Activated naive CD8-positive, alpha-beta T cell treated with anti-CD3 and anti-CD28 coated beads, Interleukin-2, amount 10 ng/mL, durations not matched to agents 7 days and 5 days (primary cell): ENCODE measurements at regions not wholly inside any gene's neighbourhood (a gene's known extent, or its start where the extent isn't known, plus 50 kb on each side); places are given as distances from the start of the nearest gene placed in this dataset.
A peak's percentile ranks its signal among the peaks of the same experiment; 100 is the strongest.

Experiments
- ATAC-seq: fragments of 150-1000 bp; cut with Tn5 transposase; one replicate; pipeline ENCODE4 v1.10.0; 2021; ENCODE audit warnings: low read depth, moderate library complexity
- POLR2A ChIA-PET: fragments of 350-600 bp; sonication (Branson Sonifier 250); formaldehyde crosslinking; loops from one replicate; lab custom pipeline; 2021; ENCODE audit warnings: antibody characterized with exemption; lab: Charles Lee
- DNase-seq: peaks from one replicate; pipeline ENCODE4 v3.0.0; 2021
- H3K27ac Mint-ChIP-seq: one replicate; pipeline ENCODE4 v1.8.0; 2022; ENCODE audit warnings: mild to moderate bottlenecking, mixed read lengths
- H3K27me3 Mint-ChIP-seq: one replicate; pipeline ENCODE4 v1.8.0; 2022; ENCODE audit warnings: mild to moderate bottlenecking, moderate library complexity, mixed read lengths
- H3K36me3 Mint-ChIP-seq: one replicate; pipeline ENCODE4 v1.8.0; 2021; ENCODE audit warnings: mild to moderate bottlenecking, mixed read lengths
- H3K4me1 Mint-ChIP-seq: one replicate; pipeline ENCODE4 v1.8.0; 2021; ENCODE audit warnings: mixed read lengths
- H3K4me3 Mint-ChIP-seq: one replicate; pipeline ENCODE4 v1.8.0; 2022; ENCODE audit warnings: mild to moderate bottlenecking, moderate library complexity, mixed read lengths
- H3K9me3 Mint-ChIP-seq: one replicate; pipeline ENCODE4 v1.8.0; 2021; ENCODE audit warnings: mixed read lengths

DNA sequence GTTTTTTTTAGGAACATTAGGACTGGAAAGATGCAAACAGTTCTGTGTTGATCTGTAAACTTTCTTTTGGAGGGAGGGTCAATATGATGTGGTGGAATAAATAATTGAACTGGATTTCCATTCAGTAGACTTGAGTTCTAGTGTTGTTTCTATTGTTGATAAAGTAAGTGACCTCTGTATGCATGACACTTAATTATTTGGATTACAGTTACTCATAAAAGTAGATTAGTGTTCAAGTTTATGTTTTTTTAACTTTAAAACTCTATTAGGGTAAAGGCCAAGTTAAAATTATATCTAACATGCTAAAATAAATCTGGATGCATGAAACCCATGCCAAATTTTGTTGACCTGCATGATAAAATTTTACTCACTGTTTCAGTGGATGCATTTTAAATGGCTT lies 85.4 kb upstream of the NR3C2 start:
- ATAC-seq (no peak), DNase-seq (no peak)
- Mint-ChIP-seq H3K9me3 (peaks cover 5% of the 10 kb centered on the region), H3K27me3 (no peaks in the 10 kb centered on the region), H3K4me3 (no peak overlapping the region), H3K36me3 (no peaks in the 10 kb centered on the region), H3K27ac (no peak overlapping the region), H3K4me1 (no peaks in the 10 kb centered on the region)
- POLR2A ChIA-PET, result no interaction called here

DNA sequence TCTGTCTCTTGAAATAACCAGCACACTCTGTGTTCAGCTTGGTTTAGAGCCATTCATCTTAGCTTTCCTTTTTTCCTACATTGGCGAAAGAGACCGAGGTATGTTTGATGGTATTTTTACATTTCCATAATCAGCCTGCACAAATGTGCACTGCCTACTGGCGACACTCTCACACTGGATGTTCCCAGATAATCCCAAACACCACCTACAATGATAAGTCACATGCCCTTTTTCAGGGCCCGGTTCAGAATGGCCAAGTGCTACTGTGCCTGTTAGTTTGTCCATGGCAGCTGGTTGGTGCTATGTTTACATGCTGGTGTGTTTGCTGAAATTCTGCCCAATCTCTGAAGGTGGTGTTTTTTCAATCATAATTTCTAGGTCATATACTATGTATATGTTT lies 80.8 kb upstream of the NR3C2 start:
- DNase-seq, result no peak
- Mint-ChIP-seq H3K4me1 (no peaks in the 10 kb centered on the region), H3K27me3 (peaks cover 2% of the 10 kb centered on the region), H3K4me3 (no peak overlapping the region), H3K9me3 (peaks cover 8% of the 10 kb centered on the region), H3K27ac (no peak overlapping the region), H3K36me3 (no peaks in the 10 kb centered on the region)
- POLR2A ChIA-PET, result no interaction called here
- ATAC-seq, result no peak

DNA sequence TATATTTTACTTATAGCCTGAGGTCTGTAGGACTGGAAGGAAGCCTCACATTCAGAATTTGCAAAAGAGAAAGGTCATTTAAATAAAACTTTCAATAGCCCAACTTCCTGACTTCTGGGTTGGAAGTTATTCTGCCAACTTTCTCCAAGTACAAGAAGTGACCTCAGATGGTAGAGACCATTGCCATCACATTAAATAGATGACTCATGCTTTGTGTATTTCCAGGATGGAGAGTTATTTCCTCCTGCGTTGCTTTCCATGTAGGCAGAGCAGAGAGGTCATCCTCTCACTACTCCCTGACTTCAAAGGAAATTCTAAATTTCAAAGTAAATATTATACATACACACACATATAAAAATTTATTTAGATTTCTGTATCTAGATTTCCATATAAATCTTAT lies 73.0 kb upstream of the NR3C2 start:
- H3K4me3 Mint-ChIP-seq, result no peak overlapping the region
- H3K9me3 Mint-ChIP-seq, result peaks cover 8% of the 10 kb centered on the region
- POLR2A ChIA-PET, result no interaction called here
- H3K36me3 Mint-ChIP-seq, result no peaks in the 10 kb centered on the region
- H3K27me3 Mint-ChIP-seq, result peaks cover 2% of the 10 kb centered on the region
- no peaks in the 10 kb centered on the region for H3K4me1 Mint-ChIP-seq
- ATAC-seq, result no peak
- no peak overlapping the region for H3K27ac Mint-ChIP-seq
- DNase-seq, result no peak

DNA sequence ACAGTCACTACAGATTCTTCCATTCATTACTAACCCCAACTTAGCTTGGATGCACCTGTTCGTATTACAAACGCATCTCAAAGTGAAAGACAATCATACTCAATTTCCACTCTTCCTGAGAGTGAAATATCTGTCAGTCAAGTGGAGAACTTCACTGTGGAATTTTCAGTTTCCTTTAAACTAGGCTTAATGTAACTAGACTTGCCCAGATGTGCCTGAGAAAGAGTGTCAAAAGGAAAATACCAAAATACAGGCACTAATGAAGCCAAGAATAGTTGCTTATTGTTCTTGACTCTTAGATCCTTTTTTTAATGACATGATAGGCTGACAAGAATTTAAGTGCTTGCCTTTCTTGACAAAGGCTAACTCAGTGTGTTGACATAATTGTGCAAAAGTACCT lies 72.4 kb upstream of the NR3C2 start:
- no peak overlapping the region for H3K4me3 Mint-ChIP-seq
- H3K9me3 Mint-ChIP-seq, result peaks cover 5% of the 10 kb centered on the region

DNA sequence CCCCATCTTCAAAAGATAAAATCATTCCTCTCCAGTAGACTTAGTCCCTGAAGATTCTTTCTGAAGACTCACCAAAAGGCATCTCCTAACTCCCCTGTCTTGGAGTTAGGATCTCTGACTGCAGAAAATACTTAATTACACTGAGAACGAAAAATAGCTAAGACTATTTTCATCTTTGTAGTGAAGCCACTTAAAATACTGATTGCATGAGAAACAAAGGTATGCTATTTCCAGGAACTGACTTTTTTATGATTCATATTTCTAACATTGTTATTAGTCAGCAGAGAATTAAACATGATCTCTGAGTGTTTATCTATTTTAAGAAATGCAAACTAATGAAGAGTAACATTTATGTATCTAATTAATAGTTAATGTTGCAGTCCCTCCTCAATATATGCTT lies 71.8 kb upstream of the NR3C2 start:
- no peak for DNase-seq
- Mint-ChIP-seq H3K4me1 (no peaks in the 10 kb centered on the region), H3K36me3 (no peaks in the 10 kb centered on the region), H3K4me3 (no peak overlapping the region), H3K27me3 (no peaks in the 10 kb centered on the region), H3K9me3 (peaks cover 2% of the 10 kb centered on the region), H3K27ac (no peak overlapping the region)
- ATAC-seq, result no peak
- POLR2A ChIA-PET, result no interaction called here

More for the DNA sequence above, 72.4 kb upstream of the NR3C2 start:
- Mint-ChIP-seq H3K4me1 (no peaks in the 10 kb centered on the region), H3K27ac (no peak overlapping the region), H3K36me3 (no peaks in the 10 kb centered on the region), H3K27me3 (peaks cover 2% of the 10 kb centered on the region)
- no peak for ATAC-seq
- POLR2A ChIA-PET, result no interaction called here
- DNase-seq, result no peak

DNA sequence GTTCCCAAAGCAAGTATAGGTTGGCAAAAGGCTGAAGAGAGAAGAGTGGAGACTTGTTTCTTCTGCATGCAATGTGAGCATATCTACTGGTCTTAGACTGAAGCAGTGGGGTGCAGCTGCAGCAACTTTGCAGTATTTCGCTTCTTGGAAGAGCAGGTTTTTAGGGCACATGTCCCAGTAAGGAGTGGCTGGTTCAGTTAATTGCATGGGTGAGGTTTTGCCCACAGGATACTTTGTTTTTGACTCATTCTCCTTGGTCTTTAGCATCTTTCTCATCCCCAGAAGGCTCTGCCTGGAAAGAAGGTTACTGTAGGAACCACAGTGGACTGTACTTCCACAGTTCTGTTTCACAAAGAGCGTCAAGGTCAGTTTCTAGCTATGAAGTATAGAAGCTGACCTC lies 68.0 kb upstream of the NR3C2 start:
- peaks cover 1% of the 10 kb centered on the region for H3K4me1 Mint-ChIP-seq
- no peaks in the 10 kb centered on the region for H3K27me3 Mint-ChIP-seq
- no peak for DNase-seq
- POLR2A ChIA-PET, result no interaction called here
- H3K36me3 Mint-ChIP-seq, result no peaks in the 10 kb centered on the region
- H3K9me3 Mint-ChIP-seq, result peaks cover 6% of the 10 kb centered on the region
- H3K4me3 Mint-ChIP-seq, result no peak overlapping the region
- no peak for ATAC-seq
- H3K27ac Mint-ChIP-seq, result no peak overlapping the region

DNA sequence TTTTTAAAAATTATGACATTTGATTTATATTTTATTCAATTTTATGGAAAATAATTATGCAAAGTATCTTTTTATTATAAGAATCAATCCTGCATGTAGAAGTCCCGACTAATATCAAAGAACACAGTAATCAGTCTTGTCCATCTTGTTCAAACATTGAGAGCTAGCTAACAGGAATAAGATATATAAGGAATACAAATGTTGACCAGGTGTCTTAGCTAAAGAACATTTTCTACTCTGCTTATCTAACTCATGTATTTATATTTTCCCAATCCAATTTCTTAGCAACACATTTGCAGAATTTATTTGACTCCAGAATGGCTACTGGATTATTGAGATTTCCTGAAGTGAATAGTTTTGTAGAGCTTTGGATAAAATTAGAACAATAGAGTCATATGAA lies 61.5 kb upstream of the NR3C2 start:
- H3K4me3 Mint-ChIP-seq, result no peak overlapping the region
- no peaks in the 10 kb centered on the region for H3K27me3 Mint-ChIP-seq
- H3K4me1 Mint-ChIP-seq, result no peaks in the 10 kb centered on the region
- POLR2A ChIA-PET, result no interaction called here
- no peak for ATAC-seq
- no peak for DNase-seq
- H3K36me3 Mint-ChIP-seq, result no peaks in the 10 kb centered on the region
- peaks cover 8% of the 10 kb centered on the region for H3K9me3 Mint-ChIP-seq
- no peak overlapping the region for H3K27ac Mint-ChIP-seq

DNA sequence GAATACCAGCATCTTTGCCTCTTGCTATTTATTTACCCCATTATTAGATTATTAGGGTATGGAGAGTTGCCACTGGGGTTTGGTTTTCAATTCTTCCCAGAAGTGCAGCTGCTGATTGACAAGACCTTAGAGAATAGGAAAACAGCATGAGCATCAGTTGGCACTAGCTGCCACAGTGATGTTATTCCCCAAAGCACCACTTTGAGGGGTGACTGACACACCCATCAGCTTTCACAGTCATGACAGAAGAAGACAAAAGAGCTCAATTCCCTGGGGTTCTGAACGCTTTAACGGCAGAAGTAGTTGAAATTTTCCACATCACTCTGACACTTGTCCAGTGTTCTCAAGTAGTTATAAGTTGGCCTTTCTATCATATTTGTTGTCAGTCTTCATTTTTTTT lies 55.0 kb upstream of the NR3C2 start:
- DNase-seq (no peak), ATAC-seq (no peak)
- POLR2A ChIA-PET, result no interaction called here
- Mint-ChIP-seq H3K27me3 (no peaks in the 10 kb centered on the region), H3K36me3 (no peaks in the 10 kb centered on the region), H3K4me1 (no peaks in the 10 kb centered on the region), H3K4me3 (no peak overlapping the region), H3K27ac (no peak overlapping the region), H3K9me3 (peaks cover 3% of the 10 kb centered on the region)

DNA sequence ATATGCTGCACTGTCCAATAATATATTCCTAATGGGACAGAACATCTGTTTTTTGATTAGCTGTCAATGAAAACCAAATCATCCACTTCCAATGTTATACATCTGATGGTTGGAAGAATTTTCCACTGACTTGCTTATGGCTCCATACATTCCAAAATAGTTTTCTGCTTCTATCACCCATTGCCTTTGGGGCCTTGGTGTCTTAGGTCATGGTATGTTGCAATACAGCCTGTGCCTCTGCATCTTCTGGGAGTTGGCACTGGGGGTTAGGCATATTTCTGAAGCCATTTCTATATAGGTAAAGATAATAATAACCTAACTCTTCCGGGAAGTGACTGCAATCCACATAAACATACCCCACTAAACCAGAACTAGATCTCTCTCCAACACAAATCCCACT lies 53.2 kb upstream of the NR3C2 start:
- no peak for DNase-seq
- H3K4me3 Mint-ChIP-seq, result no peak overlapping the region

More for the DNA sequence above, 53.2 kb upstream of the NR3C2 start:
- H3K36me3 Mint-ChIP-seq, result no peaks in the 10 kb centered on the region
- H3K9me3 Mint-ChIP-seq, result peaks cover 2% of the 10 kb centered on the region
- POLR2A ChIA-PET, result no interaction called here
- no peaks in the 10 kb centered on the region for H3K27me3 Mint-ChIP-seq
- no peaks in the 10 kb centered on the region for H3K4me1 Mint-ChIP-seq
- H3K27ac Mint-ChIP-seq, result no peak overlapping the region
- peak; percentile 50 for ATAC-seq
